Liver (tissue), 8 donors: ENCODE measurements at regions not wholly inside any gene's neighbourhood (a gene's known extent, or its start where the extent isn't known, plus 50 kb on each side); places are given as distances from the start of the nearest gene placed in this dataset.
"Not testable (repeated sequence)": the region's sequence is repeated elsewhere in the genome, so short reads cannot be mapped to it uniquely, and the experiment has no call there.

Source experiments
- DNase-seq: peaks from one replicate; pipeline ENCODE4 v3.0.0-alpha.2; 2017; ENCODE audit warnings: low spot score
- H3K27ac ChIP-seq, 2 donors: one replicate each; pipeline ENCODE4 v1.7.0; 2013; ENCODE audit warnings: inconsistent platforms in 2 of 2, low read length in 2 of 2, control low read depth in 1 of 2, low read depth in 1 of 2, mild to moderate bottlenecking in 1 of 2
- H3K27me3 ChIP-seq, 4 donors: one replicate each; pipeline versions ENCODE4 v1.6.1 to v1.7.0; 2013; ENCODE audit warnings: low read length in 3 of 4, inconsistent platforms in 1 of 4, mild to moderate bottlenecking in 1 of 4, moderate library complexity in 1 of 4; ENCODE audit not compliant: control insufficient read depth in 4 of 4, insufficient read depth in 4 of 4
- H3K36me3 ChIP-seq, 4 donors: one replicate each; pipeline versions ENCODE4 v1.6.1 to v1.7.0; 2013; ENCODE audit warnings: low read length in 3 of 4, mild to moderate bottlenecking in 3 of 4, low read depth in 1 of 4, moderate library complexity in 1 of 4; ENCODE audit not compliant: control insufficient read depth in 4 of 4, insufficient read depth in 3 of 4
- H3K4me1 ChIP-seq, 4 donors: one replicate each; pipeline versions ENCODE4 v1.6.1 to v1.7.0; 2013; ENCODE audit warnings: low read length in 3 of 4, mild to moderate bottlenecking in 3 of 4, moderate library complexity in 1 of 4; ENCODE audit not compliant: control insufficient read depth in 4 of 4, insufficient read depth in 4 of 4
- H3K4me3 ChIP-seq, 3 donors: one replicate each; pipeline versions ENCODE4 v1.6.1 to v1.7.0; 2013; ENCODE audit warnings: low read length in 3 of 3, control low read depth in 1 of 3, low read depth in 1 of 3, mild to moderate bottlenecking in 1 of 3
- H3K9ac ChIP-seq, 2 donors: one replicate each; pipeline ENCODE4 v1.7.0; 2013; ENCODE audit warnings: low read length in 2 of 2, mild to moderate bottlenecking in 2 of 2, moderate library complexity in 2 of 2, control low read depth in 1 of 2, low read depth in 1 of 2
- H3K9me3 ChIP-seq, 4 donors: one replicate each; pipeline versions ENCODE4 v1.6.1 to v1.7.0; 2013; ENCODE audit warnings: low read length in 3 of 4; ENCODE audit not compliant: control insufficient read depth in 4 of 4
- CTCF ChIP-seq: fragments of 150-350 bp; IDR thresholded peaks from 2 replicates; pipeline ENCODE4 v1.5.1; 2017; ENCODE audit warnings: improper control_type of control experiment, low read depth, low read length; ENCODE audit not compliant: missing input control
- EGR1 ChIP-seq, 2 donors: IDR thresholded peaks; 2 replicates each; pipeline ENCODE4 v1.6.1; 2016 to 2018; ENCODE audit warnings: antibody characterized with exemption in 2 of 2, low read depth in 2 of 2
- JUND ChIP-seq, 2 donors: IDR thresholded peaks; 2 replicates each; pipeline ENCODE4 v1.6.1; 2016; ENCODE audit warnings: antibody characterized with exemption in 2 of 2
- MAX ChIP-seq: IDR thresholded peaks from 2 replicates; pipeline ENCODE4 v1.6.1; 2016; ENCODE audit warnings: antibody characterized with exemption
- RAD21 ChIP-seq, 2 donors: IDR thresholded peaks; 2 replicates each; pipeline ENCODE4 v1.6.1; 2016; ENCODE audit warnings: antibody characterized with exemption in 2 of 2, mild to moderate bottlenecking in 2 of 2
- REST ChIP-seq: IDR thresholded peaks from 2 replicates; pipeline ENCODE4 v1.6.1; 2016; ENCODE audit warnings: antibody characterized with exemption, mild to moderate bottlenecking
- YY1 ChIP-seq: IDR thresholded peaks from 2 replicates; pipeline ENCODE4 v1.6.1; 2016; ENCODE audit warnings: antibody characterized with exemption, mild to moderate bottlenecking
- WGBS: extraction: QIAGEN DNeasy Blood & Tissue Kit; methylation state at CpG from one replicate; pipeline ENCODE4 v1.1.7; 2013; 5-methylcytosine and 5-hydroxymethylcytosine counted together
- donor health status: healthy.
- donor health status: healthy.
- donor health status: healthy.
- donor health status: healthy.
- donor health status: healthy.

- Histone ChIP-seq H3K4me3 (no peak overlapping the region), H3K27ac (no peak overlapping the region), H3K9ac (no peak overlapping the region), H3K9me3 (no peaks in the 10 kb centered on the region), H3K36me3 (no peaks in the 10 kb centered on the region), H3K27me3 (no peaks in the 10 kb centered on the region), H3K4me1 (no peaks in the 10 kb centered on the region)
- DNase-seq, result no peak
- TF ChIP-seq EGR1 (IDR thresholded peaks at IDR 0.05; ENCODE audit: low read depth in 2 of 2) (no peak), JUND (IDR thresholded peaks at IDR 0.05) (no peak)
- 71% methylated on average over 3 of the region's 3 CpGs for WGBS
These were observed 160.5 kb downstream of the RNASET2 start for GRCh38 chr6:166795879-166796278.

- WGBS, result 89% methylated on average over 3 of the region's 3 CpGs
- H3K27me3 ChIP-seq, DNase-seq: not testable (repeated sequence)
These were observed 163.8 kb upstream of the RPS6KA2 start for GRCh38 chr6:166790808-166791207.

GRCh38 chr6:166788846-166789529 is 161.9 kb upstream of the RPS6KA2 start:
- H3K27ac ChIP-seq, H3K9ac ChIP-seq, H3K36me3 ChIP-seq, H3K4me1 ChIP-seq, H3K9me3 ChIP-seq, DNase-seq, H3K4me3 ChIP-seq, H3K27me3 ChIP-seq: not testable (repeated sequence)
- whole genome bisulfite sequencing, result 86% methylated on average over 22 of the region's 22 CpGs

More at GRCh38 chr6:166790808-166791207, 163.8 kb upstream of the RPS6KA2 start:
- H3K4me3 ChIP-seq, H3K27ac ChIP-seq, H3K9ac ChIP-seq, H3K9me3 ChIP-seq, H3K36me3 ChIP-seq, H3K4me1 ChIP-seq: not testable (repeated sequence)

GRCh38 chr6:166786704-166787293 is 159.7 kb upstream of the RPS6KA2 start:
- Histone ChIP-seq H3K9me3 (no peaks in the 10 kb centered on the region), H3K27ac (no peak overlapping the region), H3K4me3 (no peak overlapping the region), H3K9ac (no peak overlapping the region), H3K4me1 (no peaks in the 10 kb centered on the region), H3K36me3 (no peaks in the 10 kb centered on the region), H3K27me3 (no peaks in the 10 kb centered on the region)
- WGBS, result 2% methylated on average over 3 of the region's 3 CpGs
- no peak for TF ChIP-seq MAX
- TF ChIP-seq REST, result no peak
- peak; percentile 86 for TF ChIP-seq YY1
- TF ChIP-seq RAD21 (IDR thresholded peaks at IDR 0.05), result peak; percentile 85 to 90
- peak; percentile 65 for TF ChIP-seq CTCF
- peak; percentile 13 for DNase-seq
